GM20431 (cell line): ENCODE measurements at regions not wholly inside any gene's neighbourhood (a gene's known extent, or its start where the extent isn't known, plus 50 kb on each side); places are given as distances from the start of the nearest gene placed in this dataset.
"Not testable (repeated sequence)": the region's sequence is repeated elsewhere in the genome, so short reads cannot be mapped to it uniquely, and the experiment has no call there.

Source experiments
- in situ Hi-C: fragments of 300-500 bp; cut with MseI, MboI; formaldehyde crosslinking; loops from one replicate; pipeline ENCODE4 v1.15.0; 2020; ENCODE audit warnings: low sequenced_read_pairs; ENCODE audit not compliant: unreplicated experiment

GRCh38 chr12:131211340-131211938 is 257.7 kb downstream of the ADGRD1 start:
- in situ Hi-C loops = no loop called here

- in situ Hi-C loops = no loop called here
Observed at GRCh38 chr12:131213896-131214442, 260.3 kb downstream of the ADGRD1 start.

DNA sequence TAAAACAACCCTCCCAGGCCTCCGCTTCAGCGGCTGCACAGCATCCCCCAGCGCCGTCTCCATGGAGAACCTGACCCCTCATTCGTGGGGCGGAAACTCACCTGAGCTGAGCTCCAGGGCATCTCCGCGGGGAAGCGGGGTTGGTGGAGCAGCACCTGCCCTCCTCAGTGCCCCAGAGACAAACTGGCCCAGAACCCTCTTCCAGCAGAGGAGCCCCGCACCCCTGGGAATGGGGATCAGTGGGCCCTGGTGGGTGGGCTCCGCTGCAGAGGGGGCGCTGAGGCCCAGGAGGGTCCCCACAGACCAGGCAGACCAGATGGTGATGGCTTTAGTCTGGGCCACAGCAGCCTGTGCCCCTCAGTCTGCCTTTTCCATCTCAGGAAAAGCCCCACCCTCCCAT is 261.2 kb downstream of the ADGRD1 start:
- in situ Hi-C loops = not testable (repeated sequence)

DNA sequence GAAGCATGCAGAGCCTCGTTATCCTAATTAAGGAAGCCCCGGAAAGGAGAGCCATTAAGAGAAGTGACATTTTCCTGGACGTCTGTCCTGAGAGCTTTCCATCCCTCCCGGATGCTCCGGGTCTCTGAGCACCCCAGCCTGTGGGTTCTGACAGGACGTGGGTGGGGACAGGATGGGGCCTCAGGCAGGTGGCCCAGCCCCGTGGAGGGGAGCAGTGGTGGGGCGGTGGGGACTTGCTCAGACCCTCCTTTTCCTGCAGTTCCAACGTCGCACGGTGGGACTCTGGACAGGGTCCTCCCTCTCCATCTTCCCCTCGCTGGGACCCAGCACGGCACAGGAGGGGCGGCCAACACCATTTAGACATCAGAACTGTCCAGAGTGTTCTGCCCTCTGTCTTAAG is 262.9 kb downstream of the ADGRD1 start:
- in situ Hi-C loops = not testable (repeated sequence)

GRCh38 chr12:131217024-131217586 is 263.4 kb downstream of the ADGRD1 start:
- in situ Hi-C loops = no loop called here

GRCh38 chr12:131218026-131218922 is 264.6 kb downstream of the ADGRD1 start:
- in situ Hi-C loops = no loop called here

GRCh38 chr12:131218923-131219669 is 265.4 kb downstream of the ADGRD1 start:
- in situ Hi-C loops = no loop called here

DNA sequence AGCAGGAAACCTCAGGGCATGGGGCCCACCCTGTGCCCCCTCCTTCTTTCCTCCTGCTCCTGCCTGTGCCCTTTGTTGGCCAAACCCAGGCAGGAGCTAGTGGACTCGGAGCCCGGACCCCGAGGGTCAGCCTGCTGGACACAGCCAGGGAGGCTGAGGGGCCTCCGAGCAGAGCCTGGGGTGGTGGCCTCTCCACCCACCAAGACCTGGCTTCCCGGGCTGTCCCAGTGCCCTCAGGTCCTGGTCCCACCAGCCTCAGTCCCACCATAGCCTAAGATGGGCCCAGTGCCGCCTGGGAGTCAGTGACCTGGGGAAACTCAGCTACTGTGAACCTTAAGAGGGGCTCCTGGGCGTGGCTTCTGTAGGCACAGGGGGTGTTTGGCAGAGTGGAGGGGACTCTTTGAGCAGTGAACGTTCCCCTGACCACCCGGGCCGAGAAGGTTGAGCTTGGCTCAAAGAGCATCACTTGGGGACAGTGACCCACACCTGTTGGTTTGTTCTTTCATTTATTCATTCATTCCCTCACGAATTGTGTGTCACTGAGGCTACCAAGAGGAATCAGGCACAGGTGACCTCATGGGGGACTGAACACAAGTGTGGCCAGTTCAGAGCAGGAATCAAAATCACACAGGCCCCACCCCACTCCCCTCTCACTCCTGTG is 266.1 kb downstream of the ADGRD1 start:
- in situ Hi-C loops = loop anchor here (10.0 kb wide), 1 partner anchor 215 kb away; no protein-coding TSS in a partner anchor

DNA sequence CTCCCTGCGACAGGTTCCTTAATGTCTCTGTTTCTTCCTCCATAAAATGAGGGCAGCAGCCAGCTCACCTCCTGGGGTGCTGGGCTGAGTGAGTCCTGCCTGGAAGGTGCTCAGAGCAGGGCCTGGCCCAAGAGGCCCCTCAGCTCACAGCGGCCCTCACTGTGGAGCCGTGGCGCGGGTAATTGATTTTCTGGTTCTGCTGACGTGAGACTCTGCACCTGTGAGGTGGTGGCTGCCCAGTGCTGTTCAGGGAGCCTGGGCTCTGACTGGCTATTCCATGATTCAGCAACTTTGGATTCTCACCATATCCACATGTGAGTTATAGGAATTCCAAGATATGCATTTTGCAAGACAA is 266.6 kb downstream of the ADGRD1 start:
- in situ Hi-C loops = loop anchor here (10.0 kb wide), 1 partner anchor 214 kb away; no protein-coding TSS in a partner anchor

- in situ Hi-C loops = loop anchor here (10.0 kb wide), 1 partner anchor 213 kb away; no protein-coding TSS in a partner anchor
Observed at GRCh38 chr12:131221061-131221956, 267.6 kb downstream of the ADGRD1 start.

DNA sequence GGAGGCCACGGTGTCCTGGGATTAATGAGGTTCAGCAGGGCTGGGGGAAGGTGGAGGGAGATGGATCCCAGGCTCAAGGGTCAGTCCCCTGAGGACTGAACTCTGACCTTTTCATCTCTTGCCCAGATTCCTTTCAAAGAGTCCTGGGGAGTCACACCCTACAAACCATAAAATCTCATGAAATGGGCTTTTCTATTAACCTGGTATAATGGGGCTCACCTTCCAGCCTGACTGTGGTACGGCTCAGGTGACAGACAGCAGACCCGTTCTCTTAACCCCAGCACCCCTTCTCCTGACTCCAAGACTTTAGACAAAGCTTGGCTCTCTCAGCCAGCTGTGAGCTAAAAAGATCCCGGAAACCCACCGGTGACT is 268.2 kb downstream of the ADGRD1 start:
- in situ Hi-C loops = loop anchor here (10.0 kb wide), 1 partner anchor 213 kb away; no protein-coding TSS in a partner anchor

GRCh38 chr12:131222329-131223139 is 268.8 kb downstream of the ADGRD1 start:
- in situ Hi-C loops = loop anchor here (10.0 kb wide), 1 partner anchor 212 kb away; no protein-coding TSS in a partner anchor

DNA sequence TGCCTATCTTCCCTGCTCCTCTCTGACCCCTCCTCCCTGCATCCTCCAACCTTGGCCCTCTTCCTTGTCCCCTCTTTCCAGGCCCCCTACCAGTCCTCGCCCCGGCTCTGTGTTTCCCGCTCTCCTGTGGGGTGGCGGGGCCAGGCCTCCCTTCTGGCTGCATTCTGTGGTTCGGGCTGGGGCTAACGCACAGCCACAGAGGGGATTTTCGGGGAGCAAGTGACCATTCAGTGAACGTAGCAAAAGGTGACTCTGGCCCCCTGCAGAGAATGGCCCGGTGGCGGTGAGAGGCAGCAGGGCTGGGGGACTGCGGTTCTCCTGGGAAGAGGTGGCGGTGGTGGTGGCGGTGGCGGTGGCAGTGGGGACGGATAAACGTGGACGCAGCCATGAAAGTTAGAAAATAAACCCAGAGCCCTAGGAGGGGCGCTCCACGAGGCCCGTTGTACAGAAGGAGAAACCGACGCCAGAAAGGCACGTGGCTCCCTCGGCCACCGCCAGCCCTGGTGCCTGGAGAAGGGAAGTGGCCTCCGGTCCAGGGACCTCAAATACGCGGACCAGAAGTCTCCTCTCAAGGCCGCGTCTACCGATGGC is 269.6 kb downstream of the ADGRD1 start:
- in situ Hi-C loops = loop anchor here (10.0 kb wide), 1 partner anchor 212 kb away; no protein-coding TSS in a partner anchor

- in situ Hi-C loops = loop anchor here (10.0 kb wide), 1 partner anchor 211 kb away; no protein-coding TSS in a partner anchor
Observed at GRCh38 chr12:131223791-131224225, 270.1 kb downstream of the ADGRD1 start.

- in situ Hi-C loops = loop anchor here (10.0 kb wide), 1 partner anchor 210 kb away; no protein-coding TSS in a partner anchor
Observed at GRCh38 chr12:131224226-131225065, 270.7 kb downstream of the ADGRD1 start.

GRCh38 chr12:131225066-131225380 is 271.3 kb downstream of the ADGRD1 start:
- in situ Hi-C loops = loop anchor here (10.0 kb wide), 1 partner anchor 210 kb away; no protein-coding TSS in a partner anchor
